GM12891 (cell line): ENCODE measurements at regions not wholly inside any gene's neighbourhood (a gene's known extent, or its start where the extent isn't known, plus 50 kb on each side); places are given as distances from the start of the nearest gene placed in this dataset.

Source experiments
- DNase-seq: peaks from one replicate; pipeline ENCODE4 v3.0.0; 2011; ENCODE audit warnings: low spot score; ENCODE audit not compliant: insufficient read length
- FAIRE-seq: peaks from 2 replicates; lab custom pipeline; 2011; peaks lifted over from hg19 to GRCh38; lab: Jason Lieb, UNC
- PAX5 ChIP-seq: IDR thresholded peaks from 2 replicates; pipeline ENCODE4 v1.6.1; 2011; ENCODE audit warnings: low read length, moderate library complexity, mild to moderate bottlenecking; ENCODE audit not compliant: insufficient read depth, severe bottlenecking
- POLR2A ChIP-seq: IDR thresholded peaks from 2 replicates; pipeline ENCODE4 v1.6.1; 2011; ENCODE audit warnings: low read depth, low read length, control low read depth
- POLR2AphosphoS5 ChIP-seq: IDR thresholded peaks from 2 replicates; pipeline ENCODE4 v1.6.1; 2011; ENCODE audit warnings: low read depth, low read length, control low read depth
- POU2F2 ChIP-seq: IDR thresholded peaks from 2 replicates; pipeline ENCODE4 v1.6.1; 2011; ENCODE audit warnings: low read depth, mild to moderate bottlenecking, control low read depth, low read length, moderate library complexity
- SPI1 ChIP-seq: IDR thresholded peaks from 2 replicates; pipeline ENCODE4 v1.6.1; 2011; ENCODE audit warnings: low read depth, low read length, control low read depth
- TAF1 ChIP-seq: IDR thresholded peaks from 2 replicates; pipeline ENCODE4 v1.6.1; 2011; ENCODE audit warnings: low read depth, low read length, control low read depth

- FAIRE-seq (no peak), DNase-seq (no peak)
- TF ChIP-seq POU2F2 = no peak
- no peak for TF ChIP-seq POLR2AphosphoS5
- TF ChIP-seq PAX5 = no peak
- no peak for TF ChIP-seq TAF1
- TF ChIP-seq POLR2A = no peak
- no peak for TF ChIP-seq SPI1
These were observed 339.9 kb upstream of the DPH6 start for GRCh38 chr15:35885870-35886269.

GRCh38 chr15:35886765-35887164, 340.8 kb upstream of the DPH6 start:
- DNase-seq (no peak), FAIRE-seq (no peak)
- TF ChIP-seq SPI1 (no peak), PAX5 (no peak), POU2F2 (no peak), POLR2AphosphoS5 (no peak), TAF1 (no peak), POLR2A (no peak)

GRCh38 chr15:35888815-35889214, 342.9 kb upstream of the DPH6 start:
- FAIRE-seq (no peak), DNase-seq (no peak)
- TF ChIP-seq TAF1 = no peak
- TF ChIP-seq POLR2A = no peak
- no peak for TF ChIP-seq POU2F2

GRCh38 chr15:35907511-35907910, 361.5 kb upstream of the DPH6 start:
- DNase-seq = no peak
- FAIRE-seq = no peak
- TF ChIP-seq TAF1 = no peak
- TF ChIP-seq POLR2AphosphoS5 = no peak
- TF ChIP-seq POU2F2 = no peak
- no peak for TF ChIP-seq POLR2A
- TF ChIP-seq PAX5 = no peak
- no peak for TF ChIP-seq SPI1

- no peak for DNase-seq
- no peak for FAIRE-seq
- TF ChIP-seq TAF1 (no peak), SPI1 (no peak), POLR2AphosphoS5 (no peak), POLR2A (no peak)
These were observed 363.4 kb upstream of the DPH6 start for GRCh38 chr15:35909414-35909813.

- FAIRE-seq (no peak), DNase-seq (no peak)
- TF ChIP-seq PAX5 = no peak
- no peak for TF ChIP-seq TAF1
- no peak for TF ChIP-seq POLR2A
- no peak for TF ChIP-seq POLR2AphosphoS5
- no peak for TF ChIP-seq POU2F2
- TF ChIP-seq SPI1 = no peak
These were observed 364.3 kb upstream of the DPH6 start for GRCh38 chr15:35910227-35910626.

GRCh38 chr15:35911052-35911777, 365.2 kb upstream of the DPH6 start:
- DNase-seq (no peak), FAIRE-seq (no peak)
- TF ChIP-seq POLR2A (no peak), PAX5 (no peak), POU2F2 (no peak), POLR2AphosphoS5 (no peak), SPI1 (no peak)

- TF ChIP-seq SPI1 = no peak
- TF ChIP-seq POLR2A = no peak
- TF ChIP-seq POU2F2 = no peak
- no peak for TF ChIP-seq POLR2AphosphoS5
- no peak for TF ChIP-seq PAX5
- TF ChIP-seq TAF1 = no peak
- FAIRE-seq (no peak), DNase-seq (no peak)
These were observed 366.2 kb upstream of the DPH6 start for GRCh38 chr15:35912196-35912595.

GRCh38 chr15:35914573-35914972, 368.6 kb upstream of the DPH6 start:
- no peak for DNase-seq
- no peak for FAIRE-seq
- no peak for TF ChIP-seq POLR2AphosphoS5
- TF ChIP-seq PAX5 = no peak
- no peak for TF ChIP-seq SPI1
- no peak for TF ChIP-seq POU2F2
- TF ChIP-seq POLR2A = no peak
- no peak for TF ChIP-seq TAF1

- TF ChIP-seq PAX5 = no peak
- DNase-seq (no peak), FAIRE-seq (no peak)
These were observed 375.1 kb upstream of the DPH6 start for GRCh38 chr15:35921046-35921445.
